Ishikawa (cell line): ENCODE measurements at regions not wholly inside any gene's neighbourhood (a gene's known extent, or its start where the extent isn't known, plus 50 kb on each side); places are given as distances from the start of the nearest gene placed in this dataset.

Experiments
- CEBPB ChIP-seq: IDR thresholded peaks from 2 replicates; pipeline ENCODE4 v1.6.1; 2012
- CREB1 ChIP-seq: IDR thresholded peaks from 2 replicates; pipeline ENCODE4 v1.6.1; 2012; ENCODE audit warnings: low read depth
- EGR1 ChIP-seq: IDR thresholded peaks from 2 replicates; pipeline ENCODE4 v1.6.1; 2012
- EP300 ChIP-seq: IDR thresholded peaks from 2 replicates; pipeline ENCODE4 v1.6.1; 2012; ENCODE audit warnings: borderline replicate concordance
- FOXM1 ChIP-seq: IDR thresholded peaks from 2 replicates; pipeline ENCODE4 v1.6.1; 2012; ENCODE audit warnings: low read depth, borderline replicate concordance
- MAX ChIP-seq: IDR thresholded peaks from 2 replicates; pipeline ENCODE4 v1.6.1; 2012
- NFIC ChIP-seq: IDR thresholded peaks from 2 replicates; pipeline ENCODE4 v1.6.1; 2012
- RAD21 ChIP-seq: IDR thresholded peaks from 2 replicates; pipeline ENCODE4 v1.6.1; 2012; ENCODE audit warnings: low read depth
- REST ChIP-seq: IDR thresholded peaks from 2 replicates; pipeline ENCODE4 v1.6.1; 2012; ENCODE audit warnings: low read depth, mild to moderate bottlenecking
- TAF1 ChIP-seq: IDR thresholded peaks from 2 replicates; pipeline ENCODE4 v1.6.1; 2012; ENCODE audit warnings: low read depth, mild to moderate bottlenecking
- TCF12 ChIP-seq: IDR thresholded peaks from 2 replicates; pipeline ENCODE4 v1.6.1; 2012; ENCODE audit warnings: low read depth
- TEAD4 ChIP-seq: IDR thresholded peaks from 2 replicates; pipeline ENCODE4 v1.6.1; 2012
- USF1 ChIP-seq: IDR thresholded peaks from 2 replicates; pipeline ENCODE4 v1.6.1; 2012
- YY1 ChIP-seq: IDR thresholded peaks from 2 replicates; pipeline ENCODE4 v1.6.1; 2012; ENCODE audit warnings: low read depth
- ZBTB7A ChIP-seq: IDR thresholded peaks from 2 replicates; pipeline ENCODE4 v1.6.1; 2012; ENCODE audit warnings: low read depth

GRCh38 chr13:18964942-18965341 is 216.7 kb downstream of the TUBA3C start:
- no peak for TF ChIP-seq NFIC
- TF ChIP-seq USF1, result no peak
- no peak for TF ChIP-seq CEBPB
- no peak for TF ChIP-seq CREB1
- TF ChIP-seq MAX, result no peak
- no peak for TF ChIP-seq ZBTB7A
- TF ChIP-seq TAF1, result no peak

GRCh38 chr13:18962168-18962734 is 219.4 kb downstream of the TUBA3C start:
- no peak for TF ChIP-seq NFIC

GRCh38 chr13:18961383-18962117 is 220.1 kb downstream of the TUBA3C start:
- TF ChIP-seq RAD21, result no peak
- no peak for TF ChIP-seq USF1
- TF ChIP-seq CREB1, result no peak
- TF ChIP-seq ZBTB7A, result no peak
- no peak for TF ChIP-seq TCF12
- no peak for TF ChIP-seq NFIC

- TF ChIP-seq TAF1 (no peak), CREB1 (no peak), ZBTB7A (no peak), USF1 (no peak), NFIC (no peak), CEBPB (no peak), MAX (no peak), RAD21 (no peak), YY1 (no peak), EGR1 (no peak), EP300 (no peak), FOXM1 (no peak), REST (no peak)
Measured at GRCh38 chr13:18960637-18961227, 220.9 kb downstream of the TUBA3C start.

- TF ChIP-seq REST, result no peak
- no peak for TF ChIP-seq EP300
- no peak for TF ChIP-seq CEBPB
- TF ChIP-seq USF1, result no peak
- no peak for TF ChIP-seq TAF1
- TF ChIP-seq YY1, result no peak
- TF ChIP-seq CREB1, result no peak
- TF ChIP-seq TCF12, result no peak
- no peak for TF ChIP-seq RAD21
- no peak for TF ChIP-seq MAX
- no peak for TF ChIP-seq ZBTB7A
- no peak for TF ChIP-seq FOXM1
- no peak for TF ChIP-seq NFIC
- no peak for TF ChIP-seq TEAD4
- TF ChIP-seq EGR1, result no peak
Measured at GRCh38 chr13:18959996-18960395, 221.6 kb downstream of the TUBA3C start.
